ENCODE measurements at regions not wholly inside any gene's neighbourhood (a gene's known extent, or its start where the extent isn't known, plus 50 kb on each side); places are given as distances from the start of the nearest gene placed in this dataset.
A peak's percentile ranks its signal among the peaks of the same experiment; 100 is the strongest.

DNA sequence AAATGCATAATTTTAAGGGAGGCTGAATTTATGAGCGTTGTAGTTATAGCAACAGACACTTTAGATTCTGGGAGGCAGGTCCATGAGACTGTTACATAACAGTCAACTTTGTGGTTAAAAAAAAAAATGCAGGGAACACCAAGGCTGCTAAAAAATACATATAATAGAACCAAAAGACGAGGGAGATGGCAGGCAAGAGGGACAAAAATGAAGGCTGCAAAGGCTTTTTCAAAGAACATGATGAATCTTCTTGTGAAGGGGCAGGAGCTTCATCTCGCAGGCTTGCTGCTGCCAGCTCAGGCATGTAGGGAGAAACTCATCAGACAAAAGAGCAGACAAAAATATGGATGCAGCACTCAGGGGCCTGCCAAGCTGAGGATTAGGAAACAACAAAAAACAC lies 243.9 kb downstream of the SHQ1 start:
- Mint-ChIP-seq H3K9me3 (ENCODE audit: unreplicated experiment) (peaks cover 1% of the 10 kb centered on the region), H3K4me1 (ENCODE audit: low read depth, unreplicated experiment) (no peaks in the 10 kb centered on the region), H3K36me3 (ENCODE audit: unreplicated experiment) (no peaks in the 10 kb centered on the region), H3K27ac (ENCODE audit: unreplicated experiment) (no peak overlapping the region), H3K4me3 (ENCODE audit: unreplicated experiment) (no peak overlapping the region), H3K27me3 (ENCODE audit: unreplicated experiment) (peaks cover 1% of the 10 kb centered on the region)
- TF ChIP-seq, protein P1, sequence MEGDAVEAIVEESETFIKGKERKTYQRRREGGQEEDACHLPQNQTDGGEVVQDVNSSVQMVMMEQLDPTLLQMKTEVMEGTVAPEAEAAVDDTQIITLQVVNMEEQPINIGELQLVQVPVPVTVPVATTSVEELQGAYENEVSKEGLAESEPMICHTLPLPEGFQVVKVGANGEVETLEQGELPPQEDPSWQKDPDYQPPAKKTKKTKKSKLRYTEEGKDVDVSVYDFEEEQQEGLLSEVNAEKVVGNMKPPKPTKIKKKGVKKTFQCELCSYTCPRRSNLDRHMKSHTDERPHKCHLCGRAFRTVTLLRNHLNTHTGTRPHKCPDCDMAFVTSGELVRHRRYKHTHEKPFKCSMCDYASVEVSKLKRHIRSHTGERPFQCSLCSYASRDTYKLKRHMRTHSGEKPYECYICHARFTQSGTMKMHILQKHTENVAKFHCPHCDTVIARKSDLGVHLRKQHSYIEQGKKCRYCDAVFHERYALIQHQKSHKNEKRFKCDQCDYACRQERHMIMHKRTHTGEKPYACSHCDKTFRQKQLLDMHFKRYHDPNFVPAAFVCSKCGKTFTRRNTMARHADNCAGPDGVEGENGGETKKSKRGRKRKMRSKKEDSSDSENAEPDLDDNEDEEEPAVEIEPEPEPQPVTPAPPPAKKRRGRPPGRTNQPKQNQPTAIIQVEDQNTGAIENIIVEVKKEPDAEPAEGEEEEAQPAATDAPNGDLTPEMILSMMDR (IDR thresholded peaks at IDR 0.05; ENCODE audit: partially characterized antibody, unreplicated experiment) = no peak
- DNase-seq = no peak

DNA sequence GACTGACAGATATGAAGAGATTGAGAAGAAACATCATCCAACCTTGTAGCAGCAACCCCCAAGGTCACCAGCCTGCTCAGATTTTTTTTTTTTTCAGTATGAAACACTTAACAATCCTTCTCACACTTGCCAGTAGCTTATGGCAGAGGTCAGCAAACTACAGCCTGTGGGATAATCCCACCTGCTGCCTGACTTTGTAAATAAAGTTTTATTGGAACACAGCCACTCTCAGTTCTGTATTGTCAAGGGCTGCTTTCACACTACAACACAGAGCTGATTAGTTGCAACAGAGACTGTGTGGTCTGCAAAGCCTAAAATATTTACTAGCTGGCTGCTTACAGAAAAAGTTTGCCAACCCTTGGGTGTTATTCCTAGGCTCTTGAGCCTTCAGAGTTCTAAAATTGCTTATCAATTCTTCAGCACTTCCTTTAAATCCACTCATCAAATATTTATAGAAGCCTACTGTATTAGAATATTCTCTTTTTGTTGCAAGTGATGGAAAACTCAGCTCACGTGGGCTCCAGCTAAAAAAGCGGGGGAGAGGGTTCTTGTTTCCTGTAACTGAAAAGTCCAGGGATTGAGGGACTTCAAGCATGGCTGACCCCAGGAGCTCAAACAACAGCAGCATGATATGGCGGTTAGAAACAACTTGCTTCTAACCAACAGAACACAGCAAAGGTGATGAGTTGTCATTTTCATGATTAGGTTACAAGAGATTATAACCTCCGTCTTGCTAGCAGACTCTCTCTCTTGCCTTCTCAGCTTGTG lies 246.1 kb downstream of the SHQ1 start:
- peaks cover 3% of the 10 kb centered on the region for H3K9me3 Mint-ChIP-seq (ENCODE audit: unreplicated experiment)
- H3K27ac Mint-ChIP-seq (ENCODE audit: unreplicated experiment) = no peak overlapping the region
- peaks cover 11% of the 10 kb centered on the region for H3K4me1 Mint-ChIP-seq (ENCODE audit: low read depth, unreplicated experiment)
- no peak overlapping the region for H3K4me3 Mint-ChIP-seq (ENCODE audit: unreplicated experiment)
- TF ChIP-seq, protein P1 (IDR thresholded peaks at IDR 0.05; ENCODE audit: partially characterized antibody, unreplicated experiment) = no peak
- no peak for DNase-seq
- no peaks in the 10 kb centered on the region for H3K36me3 Mint-ChIP-seq (ENCODE audit: unreplicated experiment)
- H3K27me3 Mint-ChIP-seq (ENCODE audit: unreplicated experiment) = peaks cover 1% of the 10 kb centered on the region

GRCh38 chr3:72601060-72601459 lies 247.2 kb downstream of the SHQ1 start:
- peaks cover 5% of the 10 kb centered on the region for H3K9me3 Mint-ChIP-seq (ENCODE audit: unreplicated experiment)
- DNase-seq = no peak
- H3K27ac Mint-ChIP-seq (ENCODE audit: unreplicated experiment) = no peak overlapping the region
- H3K36me3 Mint-ChIP-seq (ENCODE audit: unreplicated experiment) = no peaks in the 10 kb centered on the region
- H3K4me3 Mint-ChIP-seq (ENCODE audit: unreplicated experiment) = no peak overlapping the region
- peaks cover 15% of the 10 kb centered on the region for H3K4me1 Mint-ChIP-seq (ENCODE audit: low read depth, unreplicated experiment)
- peaks cover 1% of the 10 kb centered on the region for H3K27me3 Mint-ChIP-seq (ENCODE audit: unreplicated experiment)
- TF ChIP-seq, protein P1 (IDR thresholded peaks at IDR 0.05; ENCODE audit: partially characterized antibody, unreplicated experiment) = no peak

DNA sequence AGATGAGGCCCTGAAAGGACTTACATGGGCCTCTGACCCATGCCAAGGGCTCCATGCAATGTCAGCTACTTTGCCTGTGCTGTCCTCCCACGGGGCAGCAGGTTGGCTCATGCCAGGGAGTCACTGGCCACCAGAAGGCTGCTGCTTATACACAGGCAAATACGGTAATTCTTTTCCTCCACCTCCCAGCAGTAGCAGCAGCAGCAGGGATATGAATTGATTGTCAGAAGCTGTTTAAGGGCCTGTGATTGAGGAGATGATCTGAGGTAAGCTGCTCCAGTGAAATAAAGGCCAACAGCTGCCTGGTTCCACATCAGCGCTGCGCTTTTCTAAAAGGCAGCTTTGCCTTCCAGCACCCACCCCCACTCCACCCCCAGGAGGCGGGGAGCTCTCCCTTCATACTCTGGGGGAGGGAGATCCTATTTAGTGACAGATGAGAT lies 250.5 kb downstream of the SHQ1 start:
- no peak overlapping the region for H3K27ac Mint-ChIP-seq (ENCODE audit: unreplicated experiment)
- H3K27me3 Mint-ChIP-seq (ENCODE audit: unreplicated experiment) = no peaks in the 10 kb centered on the region
- H3K9me3 Mint-ChIP-seq (ENCODE audit: unreplicated experiment) = peaks cover 8% of the 10 kb centered on the region
- H3K36me3 Mint-ChIP-seq (ENCODE audit: unreplicated experiment) = no peaks in the 10 kb centered on the region
- TF ChIP-seq, protein P1 (IDR thresholded peaks at IDR 0.05; ENCODE audit: partially characterized antibody, unreplicated experiment) = no peak
- no peak overlapping the region for H3K4me3 Mint-ChIP-seq (ENCODE audit: unreplicated experiment)
- no peak for DNase-seq
- H3K4me1 Mint-ChIP-seq (ENCODE audit: low read depth, unreplicated experiment) = peaks cover 19% of the 10 kb centered on the region

DNA sequence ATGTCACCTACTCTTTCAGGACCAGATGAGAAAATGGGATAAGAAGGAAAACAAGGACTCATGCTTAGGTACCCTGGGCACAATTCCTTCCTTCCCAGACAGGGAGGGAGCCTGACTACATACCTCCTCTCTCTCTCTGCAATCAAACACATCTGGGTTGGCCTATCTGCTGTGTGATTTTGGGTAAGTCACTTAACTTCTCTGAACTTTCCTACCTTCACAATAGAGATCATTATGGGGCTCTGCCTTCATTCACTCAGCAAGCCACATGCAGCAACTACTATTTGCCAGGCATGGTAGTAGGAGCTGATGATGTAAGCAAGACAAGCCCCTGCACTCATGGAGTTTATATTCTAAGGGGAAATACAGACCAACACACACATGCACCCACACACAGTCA lies 251.2 kb downstream of the SHQ1 start:
- peaks cover 23% of the 10 kb centered on the region for H3K4me1 Mint-ChIP-seq (ENCODE audit: low read depth, unreplicated experiment)
- no peaks in the 10 kb centered on the region for H3K36me3 Mint-ChIP-seq (ENCODE audit: unreplicated experiment)
- no peaks in the 10 kb centered on the region for H3K27me3 Mint-ChIP-seq (ENCODE audit: unreplicated experiment)
- peak overlapping the region; percentile 0 for H3K4me3 Mint-ChIP-seq (ENCODE audit: unreplicated experiment)
- TF ChIP-seq, protein P1 (IDR thresholded peaks at IDR 0.05; ENCODE audit: partially characterized antibody, unreplicated experiment) = no peak
- no peak overlapping the region for H3K27ac Mint-ChIP-seq (ENCODE audit: unreplicated experiment)
- no peak for DNase-seq
- peaks cover 8% of the 10 kb centered on the region for H3K9me3 Mint-ChIP-seq (ENCODE audit: unreplicated experiment)

Data from glutamatergic neuron (in vitro differentiated cells).